GM19043 (cell line): ENCODE measurements at regions not wholly inside any gene's neighbourhood (a gene's known extent, or its start where the extent isn't known, plus 50 kb on each side); places are given as distances from the start of the nearest gene placed in this dataset.
"Not testable (repeated sequence)": the region's sequence is repeated elsewhere in the genome, so short reads cannot be mapped to it uniquely, and the experiment has no call there.

Experiments used
- ATAC-seq: cut with Tn5 transposase; IDR thresholded peaks from one replicate; pipeline ENCODE4 v1.9.1; 2021; ENCODE audit warnings: low read depth; ENCODE audit not compliant: unreplicated experiment

DNA sequence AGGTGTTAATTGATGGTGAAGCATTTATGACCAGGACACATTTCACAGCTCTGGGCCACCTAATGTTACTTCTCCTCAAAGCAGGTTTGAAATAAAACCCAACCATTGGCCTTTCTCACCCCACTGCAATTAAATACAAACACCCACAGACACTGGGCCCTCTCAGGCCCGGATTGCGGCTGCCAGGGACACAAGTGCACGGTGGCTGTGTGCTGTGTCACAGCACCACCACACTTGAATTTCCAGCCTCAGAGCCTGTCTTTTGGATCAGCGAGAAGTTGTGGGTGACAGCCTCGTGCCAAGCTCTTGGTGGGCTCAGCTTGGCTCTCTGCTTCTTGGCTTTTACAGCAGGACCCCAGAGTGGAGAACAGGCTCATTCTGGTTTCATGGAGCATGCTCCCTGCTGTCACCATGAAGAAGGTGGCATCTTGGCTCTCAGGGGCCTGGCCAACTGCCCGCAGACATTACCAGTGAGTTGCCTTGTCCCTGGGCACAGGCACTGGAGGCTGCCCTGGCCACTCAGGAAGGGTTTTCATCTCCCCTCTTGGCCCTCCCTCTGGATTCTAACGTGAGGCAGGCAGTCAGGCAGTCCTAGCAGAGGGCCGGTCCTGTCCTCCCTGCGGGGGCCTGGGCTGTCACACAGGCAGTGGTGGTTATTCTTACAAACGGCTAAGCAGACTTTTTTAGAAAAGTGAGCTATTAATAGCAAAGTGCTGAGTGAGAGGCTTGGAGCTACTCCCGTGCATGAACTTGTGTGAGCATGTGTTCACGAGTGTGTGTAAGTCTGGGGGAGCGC, 234.5 kb downstream of the BCL2L11 start:
- not testable (repeated sequence) for ATAC-seq

DNA sequence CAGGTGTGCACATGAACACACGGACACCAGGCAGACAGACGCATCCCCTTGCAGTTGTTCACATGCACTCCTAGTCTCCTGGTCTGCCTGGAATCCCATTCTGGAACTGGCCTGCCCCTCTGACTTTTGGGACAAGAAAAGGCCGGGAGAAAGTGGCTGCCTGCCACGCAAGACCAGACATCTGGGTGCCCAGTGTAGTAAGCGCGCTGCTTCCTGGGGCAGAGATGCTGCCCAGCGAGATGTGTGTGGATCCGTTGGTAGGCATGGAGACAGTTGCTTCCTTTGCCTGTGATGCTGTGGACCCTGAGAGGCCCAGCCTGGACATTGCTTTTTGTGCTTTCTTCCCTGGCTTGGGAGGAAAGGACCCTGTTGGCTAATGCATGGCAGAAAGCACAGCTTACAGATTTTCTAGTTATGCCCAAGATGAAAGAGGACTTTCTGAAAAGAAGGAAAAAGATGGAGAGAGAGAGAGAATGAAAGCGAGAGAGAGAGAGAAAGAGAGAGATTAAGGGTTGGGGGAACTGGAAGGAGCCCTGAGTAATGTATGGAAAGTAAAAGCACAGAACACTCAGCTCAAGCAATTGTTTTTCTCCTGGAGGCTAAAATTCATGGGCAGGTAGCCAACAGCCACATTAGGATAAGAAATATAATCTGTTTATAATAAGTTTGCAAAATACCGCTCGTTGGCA, 235.3 kb downstream of the BCL2L11 start:
- ATAC-seq = not testable (repeated sequence)

DNA sequence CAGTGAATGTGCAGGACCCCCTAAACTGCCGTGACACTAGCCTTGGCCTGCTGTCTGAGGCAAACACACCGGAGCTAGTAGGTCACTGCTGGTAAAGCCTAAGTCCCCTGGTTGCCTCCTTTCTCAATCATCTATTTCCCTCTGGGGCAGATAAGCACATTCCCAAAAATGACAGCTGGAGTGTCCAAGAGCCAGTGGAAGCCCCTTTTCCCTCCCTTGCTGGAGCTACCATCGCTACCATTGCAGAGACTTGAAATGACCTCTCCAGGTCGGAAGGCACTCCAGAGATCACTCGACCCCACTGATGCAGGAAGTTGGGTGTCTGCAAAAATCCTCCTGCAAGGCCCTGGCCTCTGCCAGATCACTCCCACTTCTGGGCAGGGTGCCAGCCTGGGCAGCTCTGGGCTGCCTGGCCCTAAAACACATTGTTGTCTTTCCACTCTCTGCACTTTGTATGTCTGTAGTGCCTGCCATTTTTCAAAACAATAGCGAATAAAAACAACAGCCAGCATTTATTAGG, 235.9 kb downstream of the BCL2L11 start:
- ATAC-seq = not testable (repeated sequence)

DNA sequence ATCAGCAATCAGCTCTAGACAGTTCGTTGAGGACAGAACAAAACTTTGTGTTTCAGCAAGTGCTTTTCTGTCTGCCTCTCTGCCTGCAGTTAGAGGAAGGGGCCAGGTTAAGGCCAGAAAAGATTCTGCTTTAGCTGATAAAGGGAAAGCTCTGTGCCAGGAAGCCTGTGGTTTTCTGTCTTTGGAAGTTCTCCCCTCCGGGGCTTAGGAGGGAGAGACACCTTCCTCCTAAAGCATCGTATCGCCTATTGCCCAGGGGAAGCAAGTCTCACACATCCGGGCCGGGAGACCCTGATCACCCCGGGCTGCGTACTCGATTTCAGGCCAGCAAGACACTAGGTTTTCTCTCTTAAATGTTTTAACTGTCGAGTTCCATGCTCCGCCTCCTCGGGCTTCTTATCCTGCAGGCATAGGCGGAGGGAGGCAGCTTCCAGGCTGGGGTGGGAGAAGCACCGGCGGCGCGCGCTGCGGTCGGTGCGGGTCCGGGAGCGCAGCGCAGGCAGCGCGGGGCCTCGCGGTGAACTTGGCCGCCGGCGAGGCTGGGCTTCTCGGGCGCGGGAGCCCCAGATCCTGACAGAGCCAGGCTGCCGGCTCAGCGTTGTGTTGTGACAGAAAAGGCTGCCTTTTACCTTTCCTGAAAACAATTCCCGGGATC, 245.4 kb downstream of the BCL2L11 start:
- ATAC-seq = not testable (repeated sequence)

DNA sequence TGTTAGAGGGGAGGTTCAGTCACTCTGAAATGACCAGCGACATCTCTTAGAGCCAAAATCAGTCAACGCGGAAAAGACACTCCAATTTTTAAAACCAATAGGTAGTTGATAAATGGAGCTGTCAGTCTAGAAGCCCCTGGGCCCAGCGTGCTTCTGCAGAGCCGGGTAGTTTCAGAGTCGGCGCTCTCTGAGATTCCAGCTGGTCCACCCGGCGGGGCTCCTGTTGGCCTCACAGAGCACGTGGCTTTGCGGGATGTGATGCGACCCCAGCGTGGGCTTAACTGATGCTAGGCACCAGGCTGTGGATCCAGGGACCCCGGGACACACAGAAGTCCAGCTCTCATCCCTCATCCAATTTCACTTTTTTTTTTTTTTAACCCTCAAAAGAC, 245.9 kb downstream of the BCL2L11 start:
- not testable (repeated sequence) for ATAC-seq

DNA sequence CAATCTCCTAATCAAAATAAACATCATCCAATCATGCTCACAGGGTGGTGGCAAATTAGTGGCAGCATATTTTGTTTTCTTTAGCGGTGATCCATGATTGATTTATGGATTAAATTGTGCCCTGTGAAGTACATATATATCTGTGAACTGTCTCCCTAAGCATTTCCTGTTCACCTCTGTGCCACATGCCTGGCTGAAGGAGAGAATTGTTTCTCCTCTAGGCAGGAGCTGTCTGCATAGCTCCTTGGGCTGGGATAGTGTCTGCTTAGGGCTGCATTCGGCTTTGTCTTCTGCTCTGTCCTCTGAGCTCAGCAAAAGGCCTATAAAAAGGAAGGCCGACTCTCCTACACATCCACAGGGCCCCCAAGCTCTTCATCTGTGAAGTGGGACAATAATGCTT, 246.4 kb downstream of the BCL2L11 start:
- not testable (repeated sequence) for ATAC-seq

DNA sequence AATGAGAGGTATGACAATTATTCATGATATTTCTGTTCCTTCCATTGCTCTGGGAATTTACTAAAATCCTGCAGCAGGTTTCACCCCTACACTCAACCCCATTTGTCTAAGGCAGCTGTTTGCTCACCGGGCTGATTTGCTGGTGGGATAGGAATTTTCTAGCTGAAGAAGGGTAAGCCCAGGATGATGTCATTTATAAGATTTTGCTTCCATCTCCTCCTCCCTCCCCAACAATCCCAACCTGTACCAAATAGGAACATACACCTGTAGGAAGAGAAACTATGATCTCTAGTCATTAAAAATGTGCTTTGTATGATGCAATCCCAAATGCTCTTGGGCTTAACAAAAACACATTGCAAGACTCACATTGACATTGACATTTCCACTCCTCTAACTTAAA, 247.2 kb downstream of the BCL2L11 start:
- ATAC-seq = not testable (repeated sequence)

DNA sequence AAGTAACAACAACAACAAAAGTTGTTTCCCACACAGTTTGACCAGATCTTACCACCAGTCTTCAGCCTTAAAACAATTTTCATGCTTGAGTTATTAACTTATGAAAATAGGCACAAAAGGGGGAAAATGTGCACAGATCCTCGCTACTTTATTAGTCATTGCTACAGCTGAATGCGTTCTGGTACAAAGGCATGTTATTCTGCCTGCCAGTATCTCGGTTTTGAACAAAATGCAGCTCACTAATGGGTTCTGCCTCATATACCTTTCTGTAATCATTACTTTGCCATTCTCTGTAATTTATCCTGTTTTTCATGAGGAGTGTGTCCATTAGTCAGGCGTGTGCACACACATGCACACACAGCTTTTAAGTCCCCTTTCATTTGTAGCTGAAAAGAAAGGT, 247.6 kb downstream of the BCL2L11 start:
- not testable (repeated sequence) for ATAC-seq

DNA sequence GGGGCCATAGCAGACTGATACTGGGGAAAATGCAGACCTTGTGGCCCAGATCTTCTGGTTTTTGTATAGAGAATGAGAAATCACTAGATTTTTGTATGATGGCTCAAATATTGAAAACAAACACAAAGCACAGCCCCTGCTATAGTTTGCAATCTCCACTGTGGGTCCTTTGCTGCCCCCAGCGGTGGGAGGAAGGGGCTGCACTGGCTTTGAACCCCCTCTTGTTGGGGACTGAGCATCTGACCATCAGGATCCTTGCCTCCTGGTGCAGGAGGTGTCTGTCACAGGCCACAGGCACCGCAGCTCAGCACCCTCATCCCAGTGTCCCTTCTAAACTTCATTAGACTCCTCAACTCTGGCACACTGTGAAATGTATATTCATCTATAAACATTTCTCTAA, 252.3 kb downstream of the BCL2L11 start:
- not testable (repeated sequence) for ATAC-seq

DNA sequence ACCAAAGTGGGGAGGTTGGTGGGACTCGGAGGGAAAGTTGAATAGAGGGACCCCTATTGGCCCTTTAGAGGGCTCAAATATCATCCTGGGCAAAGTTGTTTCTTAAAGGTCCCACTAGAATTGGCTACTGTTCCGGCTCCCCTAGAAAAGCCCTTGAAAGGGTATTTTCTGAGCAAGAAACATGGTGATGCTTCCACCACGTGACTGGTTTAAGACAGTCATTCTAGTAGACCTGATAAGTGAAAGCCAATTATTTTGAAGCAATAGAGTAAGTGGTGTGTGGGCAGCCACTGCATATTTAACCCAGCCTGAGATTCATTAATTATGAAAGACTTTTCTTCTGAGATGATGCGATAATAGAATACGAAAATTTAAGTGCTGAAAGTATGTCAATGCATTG, 253.3 kb downstream of the BCL2L11 start:
- ATAC-seq = not testable (repeated sequence)

DNA sequence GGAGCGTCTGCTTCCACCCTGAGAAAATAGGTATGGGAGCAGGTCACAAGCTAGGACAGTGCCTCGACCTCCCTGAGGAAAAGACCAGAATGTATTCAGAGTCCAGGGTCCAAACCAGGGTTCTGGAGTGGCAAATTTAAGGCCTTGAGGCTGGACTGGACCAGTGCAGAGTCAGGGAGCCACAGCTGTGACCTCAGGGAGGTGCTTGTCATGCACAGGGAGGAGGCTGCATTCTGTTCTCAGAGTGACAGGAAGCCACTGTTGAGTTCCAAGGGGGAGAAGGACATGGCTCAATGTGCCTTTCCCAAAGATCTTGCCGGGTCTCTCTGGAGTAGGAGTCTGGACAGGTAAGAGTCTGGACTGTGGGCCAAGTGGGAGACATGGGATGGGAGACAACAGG, 254.0 kb downstream of the BCL2L11 start:
- ATAC-seq = not testable (repeated sequence)

DNA sequence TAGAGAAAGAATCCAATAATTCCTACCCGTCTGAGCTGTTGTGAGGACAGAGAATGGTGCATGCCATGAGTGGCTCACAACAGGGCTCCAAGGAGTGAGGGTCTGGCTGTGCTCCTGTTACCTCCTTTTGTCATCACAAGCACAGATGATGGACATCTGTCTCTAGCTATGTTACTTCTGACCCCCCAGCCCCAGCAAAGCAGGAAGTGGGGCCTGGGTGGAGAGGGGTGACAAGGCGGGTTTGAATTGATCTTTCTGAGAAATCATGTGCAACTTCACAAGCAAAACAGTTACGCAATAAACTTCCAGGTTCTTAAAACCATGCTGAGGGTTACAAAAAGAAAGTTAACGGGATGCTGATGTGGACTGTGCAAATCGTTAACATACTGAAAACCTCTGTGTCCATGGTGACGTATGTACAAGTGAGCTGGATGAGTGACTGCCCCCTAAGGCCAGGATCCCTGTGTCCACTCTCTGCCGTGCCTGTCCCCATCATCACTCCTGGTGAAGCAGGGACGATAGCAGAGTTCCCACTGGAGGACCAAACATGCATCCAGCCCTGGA, 254.7 kb downstream of the BCL2L11 start:
- not testable (repeated sequence) for ATAC-seq

DNA sequence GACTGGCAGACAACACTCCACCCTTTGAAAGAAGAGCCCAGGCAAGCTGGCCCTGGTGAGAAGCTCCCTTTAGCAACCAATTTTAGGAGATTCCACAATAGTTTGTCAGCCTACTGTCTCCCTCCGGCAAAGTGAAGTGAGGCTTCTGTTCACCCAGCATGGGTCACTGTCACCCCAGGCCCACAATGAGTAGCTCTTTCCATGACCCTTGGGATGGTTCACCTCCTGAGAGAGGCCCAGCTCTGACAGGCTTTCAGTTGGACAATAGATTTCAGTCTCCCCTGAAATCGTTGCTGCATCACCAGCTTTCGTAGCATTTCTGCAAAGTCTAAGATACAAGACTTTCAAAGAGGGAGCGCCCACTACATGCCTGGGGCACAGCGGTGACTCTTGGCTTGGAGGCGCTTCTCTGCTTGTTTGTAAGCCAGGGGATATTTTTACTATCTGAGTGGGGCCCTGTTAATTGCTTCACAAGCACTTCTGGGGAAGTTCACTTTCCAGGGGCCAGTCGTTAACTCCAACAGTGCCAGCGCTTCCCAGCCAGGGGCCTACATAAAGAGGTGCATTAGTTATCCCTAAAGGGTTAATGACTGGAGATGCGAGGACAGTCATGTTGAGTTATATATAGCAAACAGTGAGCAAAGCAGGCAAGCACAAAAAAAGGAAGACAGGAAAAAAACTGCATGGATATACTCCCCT, 255.7 kb downstream of the BCL2L11 start:
- not testable (repeated sequence) for ATAC-seq

DNA sequence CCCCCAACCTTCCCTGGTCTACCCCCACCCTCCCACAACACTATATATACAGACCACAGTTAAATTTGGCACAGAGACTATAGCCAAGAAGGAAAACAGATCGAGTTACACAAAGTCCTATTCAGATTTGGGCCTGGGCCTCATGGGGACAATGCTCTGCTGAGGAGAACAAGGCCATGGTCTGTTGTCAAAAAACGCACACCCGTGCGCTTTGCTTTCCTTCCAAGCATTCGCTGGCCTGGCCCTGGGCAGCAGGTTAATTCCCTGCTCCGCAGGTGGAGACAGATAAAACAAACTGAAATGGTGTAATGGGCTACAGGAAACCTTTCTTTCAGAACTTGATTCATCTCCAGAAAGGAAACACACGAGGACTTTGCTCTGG, 256.2 kb downstream of the BCL2L11 start:
- ATAC-seq = not testable (repeated sequence)

DNA sequence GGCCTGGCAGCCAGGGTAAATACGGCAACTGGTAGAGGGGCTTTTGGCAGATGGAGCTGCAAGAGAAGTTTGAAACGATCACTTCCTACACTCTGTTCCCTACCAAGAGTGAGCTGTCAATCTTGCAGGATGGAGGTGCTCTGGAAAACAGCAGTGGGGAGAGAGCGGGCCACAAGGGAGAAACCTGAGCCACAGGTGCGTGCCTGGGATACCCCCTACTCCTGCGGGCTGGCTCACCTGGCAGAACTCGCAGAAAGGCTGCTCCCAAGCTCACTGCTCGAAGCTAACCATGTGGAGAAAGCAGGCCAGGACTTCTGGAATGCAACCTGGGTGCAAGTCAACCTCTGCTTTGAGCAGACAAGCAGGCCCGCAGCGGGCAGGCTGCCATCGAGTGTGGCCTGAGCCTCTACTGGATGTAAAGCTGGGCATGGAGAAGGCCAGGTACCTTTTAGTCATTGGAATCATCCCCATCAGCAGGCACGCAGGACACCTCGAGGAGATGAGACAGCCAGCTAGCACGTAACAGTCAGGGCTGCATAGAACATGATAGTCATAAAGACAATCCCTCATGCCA, 256.8 kb downstream of the BCL2L11 start:
- ATAC-seq = not testable (repeated sequence)

DNA sequence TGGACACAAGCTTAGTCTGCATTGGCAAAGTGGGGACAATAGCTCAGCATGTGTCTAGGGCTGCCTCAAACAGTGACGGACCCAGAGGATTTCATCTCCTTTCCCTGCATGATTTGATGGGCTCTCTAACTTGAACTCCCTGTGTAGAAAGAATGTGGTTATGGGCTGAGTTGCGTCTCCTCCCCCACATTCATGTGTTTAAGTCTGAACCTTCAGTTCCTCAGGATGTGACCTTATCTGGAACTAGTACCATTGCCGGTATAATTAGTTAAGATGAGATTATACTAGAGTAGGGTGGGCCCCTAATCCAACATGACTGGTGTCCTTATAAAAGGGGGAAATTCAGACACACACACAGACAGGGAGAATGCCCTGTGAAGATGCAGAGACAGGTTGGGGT, 257.6 kb downstream of the BCL2L11 start:
- not testable (repeated sequence) for ATAC-seq

DNA sequence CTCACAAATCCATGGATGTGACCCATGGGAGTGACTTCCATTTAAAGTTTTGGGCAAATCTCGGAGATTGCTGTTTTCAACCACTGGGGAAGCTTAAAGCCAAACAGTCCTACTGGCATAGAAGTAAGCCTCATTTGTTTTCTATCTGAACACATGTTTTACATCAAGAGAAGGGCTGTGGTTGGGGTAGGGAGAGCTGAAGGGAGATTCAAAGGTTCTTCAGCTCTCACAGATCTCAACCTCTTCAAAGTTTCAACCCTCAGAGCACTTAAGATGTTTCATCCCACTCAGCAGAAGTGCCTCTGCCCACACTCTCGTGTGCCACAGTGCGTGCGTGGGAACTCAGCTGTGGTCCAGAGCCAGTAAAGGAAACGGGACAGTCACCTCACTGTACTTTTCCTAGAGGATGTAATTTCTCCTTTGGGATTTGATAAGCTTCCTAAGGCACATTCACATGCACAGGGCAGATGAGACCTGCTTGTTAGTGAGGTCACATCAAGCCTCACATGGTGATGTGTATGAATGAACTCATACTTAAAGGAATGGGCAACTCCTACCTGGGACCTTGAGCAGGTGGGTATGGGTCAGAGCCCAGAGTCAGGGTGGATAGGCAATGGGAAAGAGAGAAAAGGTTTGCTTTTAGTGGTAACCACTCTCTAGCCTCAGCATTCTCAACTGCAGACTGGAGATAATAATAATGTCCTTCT, 260.2 kb downstream of the BCL2L11 start:
- not testable (repeated sequence) for ATAC-seq

DNA sequence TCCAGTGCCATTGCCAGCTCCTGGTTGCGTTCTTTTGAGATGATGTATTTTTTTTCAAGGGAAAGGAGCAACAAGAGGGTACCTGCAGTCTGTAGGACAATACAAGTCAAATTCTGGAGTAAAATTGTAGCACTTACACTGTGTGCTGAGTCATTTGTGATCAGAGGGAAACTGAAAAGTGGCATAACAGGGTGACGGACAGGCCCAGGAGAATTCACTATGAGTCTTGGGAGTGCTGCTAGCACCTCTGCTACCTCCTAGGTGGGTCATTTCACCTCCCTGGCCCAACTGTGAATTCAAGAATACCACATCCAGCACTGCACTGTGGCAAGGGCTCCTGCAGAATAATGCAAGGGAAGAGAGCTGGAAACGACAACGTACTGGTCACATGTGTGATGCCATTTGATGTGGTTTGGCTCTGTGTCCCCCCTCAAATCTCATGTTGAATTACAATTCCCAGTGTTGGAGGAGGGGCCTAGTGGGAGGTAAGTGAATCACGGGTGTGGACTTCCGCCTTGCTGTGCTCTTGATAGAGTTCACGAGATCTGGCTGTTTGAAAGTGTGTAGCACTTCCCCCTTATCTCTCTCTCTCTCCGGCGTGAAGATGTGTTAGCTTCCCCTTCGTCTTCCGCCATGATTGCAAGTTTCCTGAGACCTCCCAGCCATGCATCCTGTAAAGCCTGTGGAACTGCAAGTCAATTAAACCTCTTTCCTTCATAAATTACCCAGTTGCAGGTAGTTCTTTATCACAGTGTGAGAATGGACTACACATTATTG, 261.0 kb downstream of the BCL2L11 start:
- not testable (repeated sequence) for ATAC-seq
